OCI-LY3 (cell line): ENCODE measurements at regions not wholly inside any gene's neighbourhood (a gene's known extent, or its start where the extent isn't known, plus 50 kb on each side); places are given as distances from the start of the nearest gene placed in this dataset.

Experiments
- CTCF ChIP-seq: fragments of 200-600, 300-600 bp; sonication (generic); IDR thresholded peaks from 2 replicates; pipeline ENCODE4 v1.5.1; 2014; ENCODE audit warnings: antibody characterized with exemption, low read length, low read depth
- EZH2phosphoT487 ChIP-seq: fragments of 200-600 bp; shearing (Covaris generic); IDR thresholded peaks from 2 replicates; pipeline ENCODE4 v1.6.1; 2018; ENCODE audit warnings: antibody characterized with exemption, mixed run types, low read depth

DNA sequence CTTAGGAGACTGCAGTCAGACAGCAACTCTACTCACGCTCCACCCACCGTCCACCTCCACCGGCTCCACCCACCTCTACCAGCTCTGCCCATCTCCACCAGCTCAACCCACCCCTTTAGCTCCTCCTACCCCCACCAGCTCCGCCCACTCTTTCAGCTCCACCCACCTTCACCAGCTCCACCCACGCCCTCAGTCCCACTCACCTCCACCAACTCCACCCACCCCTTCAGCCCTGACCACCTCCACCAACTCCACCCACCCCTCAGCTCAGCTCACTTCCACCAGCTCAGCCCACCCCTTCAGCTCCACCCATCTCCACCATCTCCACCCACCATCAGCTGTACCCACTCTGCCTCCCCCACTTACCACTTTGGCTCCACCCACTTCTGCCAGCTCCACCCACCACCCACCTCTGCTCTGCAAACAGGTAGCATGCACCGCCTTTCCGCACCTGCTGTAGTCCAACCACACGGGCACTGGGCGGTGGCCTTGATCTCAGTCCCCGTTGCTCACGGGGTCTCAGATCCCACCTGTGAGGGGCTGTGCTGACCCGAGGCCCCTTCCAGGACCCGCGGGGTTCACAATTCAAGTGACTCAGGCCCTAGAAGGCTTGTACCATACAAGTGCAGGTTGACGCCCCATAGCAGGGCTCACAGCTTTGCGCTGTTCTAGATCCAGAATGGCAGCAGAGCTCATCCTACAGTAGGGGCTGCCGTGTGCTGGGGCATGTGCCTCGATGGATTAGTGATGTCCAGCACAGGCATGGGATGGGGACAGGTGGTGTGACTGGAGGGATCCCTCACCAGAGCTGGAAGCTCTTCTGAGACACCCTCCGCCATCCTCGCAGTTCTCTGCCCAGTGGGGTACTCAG is 77.2 kb upstream of the OTOS start:
- TF ChIP-seq CTCF (no peak), EZH2phosphoT487 (no peak)
